Occipital lobe (tissue), 1 donor: ENCODE measurements at regions not wholly inside any gene's neighbourhood (a gene's known extent, or its start where the extent isn't known, plus 50 kb on each side); places are given as distances from the start of the nearest gene placed in this dataset.

Experiments
- DNase-seq: peaks from one replicate; lab custom pipeline; 2025; lab: John Stamatoyannopoulos, UW

DNA sequence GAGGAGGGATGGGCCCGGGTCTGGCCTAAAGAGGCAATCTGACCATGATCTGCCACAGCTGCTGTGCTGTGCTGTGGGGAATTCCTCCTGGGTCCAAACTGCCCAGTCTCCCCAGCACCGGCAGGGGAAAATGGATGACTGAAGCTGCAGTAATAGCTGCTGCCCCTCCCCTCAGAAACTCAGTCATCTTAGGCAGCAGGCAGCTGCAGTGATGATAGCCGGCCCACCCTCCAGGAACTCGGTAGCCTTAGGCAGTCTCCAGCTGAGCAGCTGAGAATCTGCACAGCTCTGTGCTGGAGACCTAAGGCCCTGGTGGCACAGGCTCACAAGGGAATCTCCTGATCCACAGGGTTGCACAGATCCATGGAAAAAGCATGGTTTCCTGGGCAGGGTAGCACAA is 113.4 kb upstream of the USP38 start:
- no peak for DNase-seq

DNA sequence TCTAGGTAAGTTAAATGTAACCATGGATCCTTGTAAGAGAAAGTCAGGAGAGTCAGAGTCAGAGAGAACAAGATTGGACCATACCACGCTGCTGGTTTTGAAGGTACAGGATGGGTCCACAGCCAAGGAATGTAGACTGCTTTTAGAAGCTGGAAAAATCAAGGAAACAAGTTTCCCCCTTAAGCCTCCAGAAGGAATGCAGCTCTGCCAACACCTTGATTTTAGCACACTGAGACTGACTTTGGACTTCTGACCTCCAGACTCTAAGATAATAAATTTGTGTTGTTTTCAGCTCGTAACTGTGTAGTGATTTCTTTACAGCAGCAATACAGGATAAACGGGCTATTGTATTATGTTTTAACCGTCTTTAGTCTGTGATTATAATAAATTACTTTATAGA is 108.0 kb upstream of the USP38 start:
- no peak for DNase-seq

DNA sequence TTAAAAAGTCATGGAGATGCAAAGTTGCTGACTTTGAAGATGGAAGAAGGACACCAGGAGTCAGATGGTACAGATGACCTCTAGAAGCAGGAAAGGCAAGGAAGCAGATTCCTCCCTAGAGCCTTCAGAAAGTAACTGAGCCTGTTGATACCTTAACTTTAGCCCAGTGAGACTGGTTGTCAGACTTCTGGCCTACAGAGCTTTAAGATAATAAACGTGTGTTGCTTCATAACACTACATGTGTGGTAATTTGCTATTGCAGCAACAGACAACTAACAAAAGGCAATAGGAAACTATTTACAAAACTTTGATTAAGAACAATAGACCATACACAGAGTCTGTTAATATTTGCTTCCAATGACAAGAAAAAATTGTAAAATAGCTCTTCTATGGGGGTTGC is 102.0 kb upstream of the USP38 start:
- DNase-seq = no peak

DNA sequence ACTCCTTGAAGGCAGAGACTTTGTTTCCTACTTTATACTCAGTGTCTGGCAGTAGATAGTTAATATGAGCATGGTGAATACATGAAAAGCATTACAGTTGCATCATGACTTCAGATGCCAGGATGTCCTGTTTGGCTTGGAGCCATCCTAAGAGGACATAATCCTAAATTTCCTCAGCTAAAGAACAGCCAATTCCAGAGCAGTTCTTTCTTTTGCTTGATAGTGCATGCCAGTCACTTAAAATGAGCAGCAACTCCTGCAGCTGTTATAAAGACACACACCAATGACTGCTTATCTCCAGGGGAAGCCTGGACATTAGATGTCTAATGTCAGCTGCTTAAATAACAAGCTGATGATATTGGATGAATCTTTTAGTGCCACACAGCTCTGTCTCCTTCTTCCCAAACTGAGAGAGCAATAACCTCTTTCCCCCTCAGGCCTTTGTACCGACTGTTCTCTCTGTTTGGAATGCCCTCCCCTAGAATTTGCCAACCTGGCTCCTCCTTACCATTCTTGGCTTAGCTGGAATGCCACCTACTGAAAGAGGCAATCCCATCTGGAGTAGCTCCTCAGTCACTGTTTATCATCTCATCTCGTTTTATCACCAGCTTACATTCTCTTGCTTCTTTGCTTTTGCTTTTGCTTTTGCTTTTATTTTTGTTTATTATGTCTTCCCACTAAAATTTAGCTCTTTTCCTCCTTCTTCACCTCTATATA is 100.8 kb upstream of the USP38 start:
- DNase-seq = no peak

DNA sequence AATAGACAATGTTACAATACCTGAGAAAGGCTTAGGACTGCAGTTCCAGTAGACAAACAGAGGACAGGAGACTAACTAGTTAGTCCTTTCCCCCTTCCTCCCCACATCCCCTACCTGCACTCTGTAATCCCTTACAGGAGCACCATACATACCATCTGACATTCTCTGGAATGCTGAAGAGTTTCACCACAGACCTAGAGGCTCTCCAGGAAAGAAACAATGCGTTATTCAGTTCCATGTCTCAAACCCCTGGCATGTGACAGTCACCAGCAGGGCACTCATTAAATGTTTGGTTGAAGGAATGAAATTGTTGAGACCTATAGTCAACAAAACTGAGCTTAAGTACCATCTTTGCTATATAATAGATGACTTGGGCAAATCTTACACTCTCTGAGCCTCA is 100.2 kb upstream of the USP38 start:
- no peak for DNase-seq

DNA sequence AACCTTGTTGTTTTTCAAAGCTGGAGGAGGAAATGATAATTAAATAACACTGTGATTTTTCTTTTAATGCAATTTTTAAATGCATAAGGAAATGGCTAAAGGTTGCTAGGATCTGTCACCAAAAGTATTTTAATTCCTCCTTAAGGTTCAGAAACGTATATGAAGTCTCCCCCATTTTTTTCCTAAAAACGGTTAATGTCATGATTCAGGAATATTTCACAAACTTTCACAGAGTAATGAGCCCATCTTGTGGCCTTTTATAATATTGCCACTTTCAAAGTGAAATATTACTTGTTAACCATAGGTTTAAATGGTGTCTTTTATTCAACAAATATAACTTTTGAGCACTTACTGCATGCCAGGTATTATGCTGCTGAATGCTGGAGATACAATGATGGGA is 99.5 kb upstream of the USP38 start:
- no peak for DNase-seq

DNA sequence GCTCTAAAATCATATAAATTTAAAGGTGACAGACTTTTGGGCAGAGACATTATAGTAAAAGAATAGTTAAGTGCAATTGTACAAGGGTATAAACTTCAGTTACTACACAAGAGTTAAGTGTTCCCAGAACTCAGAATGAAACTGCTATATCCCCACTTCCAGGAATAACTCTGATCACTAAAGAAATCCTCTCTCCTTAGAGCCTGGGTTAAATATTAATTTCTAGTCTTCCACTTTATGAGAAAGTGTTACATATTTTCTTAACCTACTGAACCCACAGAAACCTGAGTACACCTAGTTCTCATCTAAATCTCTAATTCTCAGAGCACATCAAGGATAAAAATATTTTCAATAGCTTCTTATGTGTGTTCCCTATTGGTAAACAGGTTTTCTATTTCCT is 99.1 kb upstream of the USP38 start:
- DNase-seq = no peak

DNA sequence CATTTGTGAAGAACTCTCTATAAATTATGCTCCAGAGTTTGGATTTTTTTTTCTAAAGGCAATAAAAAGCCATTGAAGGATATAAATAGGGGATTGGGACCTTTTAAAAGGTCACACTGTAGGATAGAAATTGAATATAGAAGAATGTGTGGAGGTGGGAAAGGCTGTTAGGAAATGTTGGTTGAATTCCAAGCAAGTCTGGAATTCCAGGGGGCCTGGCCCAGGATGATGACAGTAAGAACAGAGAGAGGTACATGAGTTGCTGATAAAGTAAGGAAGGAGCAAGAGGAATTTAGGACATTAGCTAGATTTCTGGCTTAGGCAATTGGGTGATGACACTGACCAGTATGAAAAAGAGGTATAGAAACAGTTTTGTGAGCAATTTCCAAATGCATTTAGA is 95.4 kb upstream of the USP38 start:
- no peak for DNase-seq

DNA sequence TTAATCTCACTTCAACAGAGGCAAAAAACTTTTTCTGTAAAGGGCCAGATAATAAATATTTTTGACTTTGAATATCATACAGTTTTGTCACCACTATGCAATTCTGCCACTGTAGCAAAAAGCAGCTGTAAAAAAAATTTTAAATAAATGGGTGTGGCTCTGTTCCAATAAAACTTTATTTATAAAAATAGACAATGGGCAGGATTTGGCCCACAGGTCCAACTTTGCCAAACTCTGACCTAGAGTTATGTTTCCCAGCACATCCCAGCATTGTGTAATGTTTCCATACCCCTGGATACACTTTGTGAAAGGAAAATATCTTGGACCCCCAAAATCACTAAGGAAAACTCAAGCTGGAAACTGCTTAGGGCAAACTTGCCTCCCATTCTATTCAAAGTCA is 94.9 kb upstream of the USP38 start:
- no peak for DNase-seq

DNA sequence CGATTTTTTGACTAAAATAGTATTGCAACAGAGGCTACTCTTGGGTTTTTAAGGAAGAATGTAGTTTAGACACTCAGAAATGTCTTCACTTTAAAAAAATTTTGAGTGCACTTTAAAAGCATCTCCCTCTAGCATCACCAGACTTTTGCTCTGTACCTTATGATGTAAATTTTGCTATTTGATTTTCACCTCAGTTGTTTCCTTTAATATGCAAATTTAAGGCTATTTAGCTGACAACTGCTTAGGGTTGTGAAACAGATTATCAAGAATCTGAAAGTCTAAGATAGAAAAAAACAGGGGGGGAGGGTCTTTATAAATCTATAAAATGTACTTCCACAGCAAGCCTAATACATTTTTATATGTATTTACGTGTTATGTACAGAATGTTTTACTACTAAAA is 92.9 kb upstream of the USP38 start:
- no peak for DNase-seq

DNA sequence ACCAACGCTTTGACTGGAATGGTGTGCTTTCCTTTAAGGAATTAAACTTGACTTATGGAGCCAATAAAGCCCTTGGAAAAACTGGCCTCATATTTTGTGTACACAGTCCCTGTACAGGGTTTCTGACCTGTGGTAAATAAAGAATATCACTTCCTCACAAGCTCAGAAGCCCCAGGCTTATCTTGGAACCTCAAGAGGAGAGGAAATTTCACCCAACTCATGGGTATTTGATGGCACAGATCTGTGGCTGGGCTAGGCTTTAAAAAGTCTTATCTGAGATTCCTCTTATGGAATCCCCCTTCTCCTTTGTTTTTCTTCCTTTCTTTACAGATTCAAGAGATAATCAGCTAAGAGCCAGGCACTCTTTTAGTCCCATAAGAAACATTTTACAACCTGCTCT is 89.3 kb upstream of the USP38 start:
- no peak for DNase-seq

DNA sequence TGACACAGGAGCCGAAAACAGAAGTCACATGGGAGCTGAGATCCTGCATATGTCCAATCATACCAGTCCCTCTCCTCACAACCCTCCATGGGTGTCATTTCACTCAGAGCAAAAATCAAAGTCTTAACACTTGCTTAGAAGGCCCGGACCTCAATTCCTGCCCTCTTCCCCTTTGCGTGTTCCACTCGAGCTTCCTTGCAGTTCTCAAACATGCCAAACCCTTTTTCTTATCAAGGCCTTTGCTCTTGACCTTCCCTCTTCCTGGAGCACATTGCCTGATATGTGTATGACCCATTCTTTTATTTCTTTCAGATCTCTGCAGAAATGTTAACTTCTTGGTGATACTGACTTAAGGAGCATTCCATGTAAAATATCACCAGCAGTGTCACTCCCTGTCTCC is 87.0 kb upstream of the USP38 start:
- no peak for DNase-seq

DNA sequence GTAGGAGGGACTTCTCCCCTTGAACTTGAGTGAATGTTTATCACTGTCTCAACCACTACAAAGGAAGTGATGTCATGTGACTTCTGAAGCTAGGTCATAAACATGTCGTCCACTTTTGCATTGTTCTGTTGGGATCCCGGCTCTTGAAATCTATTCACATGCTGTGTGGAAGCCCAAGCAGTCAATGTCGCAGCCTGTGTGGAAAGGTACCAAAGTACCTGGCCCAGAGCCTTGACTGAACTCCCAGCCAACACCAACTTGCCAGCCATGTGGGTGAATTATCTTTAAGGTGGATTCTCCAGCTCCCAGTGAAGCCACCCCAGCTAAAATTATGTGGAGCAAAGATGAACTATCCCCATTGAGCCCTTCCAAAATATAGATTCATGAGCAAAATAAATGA is 85.0 kb upstream of the USP38 start:
- DNase-seq = no peak

DNA sequence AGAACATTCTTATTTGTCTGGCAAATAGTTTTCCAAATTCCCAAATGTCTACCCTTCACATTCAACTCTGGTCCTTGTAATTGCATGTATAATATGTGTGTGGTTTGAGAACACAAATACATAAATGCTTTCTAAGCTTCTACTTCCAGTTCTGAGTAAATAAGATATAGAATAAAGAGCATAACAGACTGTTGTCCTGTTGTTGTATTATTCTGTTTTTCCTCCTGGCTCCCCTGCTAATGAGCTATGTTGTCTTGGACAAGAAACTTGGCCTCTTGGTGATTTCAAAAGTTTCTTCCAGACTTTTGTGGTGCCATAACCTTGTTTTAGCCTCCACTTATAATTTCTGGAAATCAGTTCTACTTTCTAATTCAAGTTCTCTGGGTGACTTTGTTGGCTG is 75.3 kb upstream of the USP38 start:
- DNase-seq = no peak

DNA sequence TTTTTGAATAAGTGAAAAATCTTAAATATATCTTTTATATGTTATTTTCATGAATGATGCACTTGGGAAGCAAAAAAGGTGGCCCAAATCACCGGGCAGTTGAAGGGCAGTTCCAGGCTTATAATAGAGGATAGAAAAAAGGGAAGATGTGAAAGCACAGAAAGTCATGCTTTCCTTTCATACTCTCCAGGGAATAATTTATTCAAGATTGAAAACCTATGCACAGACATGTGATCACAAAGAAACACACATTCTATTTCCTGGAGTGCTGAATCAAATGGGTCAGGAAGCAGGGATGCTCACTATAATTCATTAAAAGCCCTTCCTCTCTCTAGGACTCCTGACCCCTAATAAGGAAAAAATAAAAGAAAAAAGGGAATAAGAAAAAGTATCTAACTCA is 66.1 kb upstream of the USP38 start:
- no peak for DNase-seq

DNA sequence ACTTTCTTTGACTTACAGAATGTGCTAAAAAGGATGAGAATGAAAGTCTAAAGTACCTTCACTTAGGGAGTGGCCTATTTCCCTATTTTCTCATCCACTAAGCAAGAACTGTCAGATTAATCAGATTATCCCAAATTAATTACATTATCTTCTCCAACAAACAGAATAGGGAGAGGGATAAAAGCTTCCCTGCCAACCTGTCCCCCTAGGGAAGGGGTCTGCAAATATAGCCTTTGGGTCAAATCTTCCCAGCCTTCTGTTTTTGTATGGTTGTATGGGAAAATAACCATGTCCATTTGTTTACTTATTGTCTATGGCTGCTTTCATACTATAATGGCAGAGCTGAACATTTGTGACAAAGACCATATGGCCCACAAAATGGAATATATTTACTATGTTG is 57.1 kb upstream of the USP38 start:
- DNase-seq = no peak

DNA sequence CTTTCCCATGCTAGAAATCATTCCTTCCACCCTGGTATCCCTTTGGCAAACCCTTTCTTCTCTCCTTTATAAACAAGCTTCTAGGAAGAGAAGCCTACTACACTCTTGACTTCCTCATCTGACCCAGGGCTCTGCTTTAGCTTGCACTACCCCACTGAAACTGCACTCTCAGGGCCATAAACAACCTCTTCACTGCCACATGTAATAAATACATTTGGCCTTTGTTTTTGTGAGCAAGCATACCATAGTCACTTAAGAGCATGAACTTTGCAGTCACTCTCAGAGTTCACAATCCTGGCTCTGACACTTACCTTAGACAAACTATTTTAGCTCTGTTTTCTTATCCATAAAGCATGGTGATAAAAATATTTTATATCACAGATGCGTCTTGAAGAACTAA is 50.7 kb upstream of the USP38 start:
- no peak for DNase-seq
